NCI-H748 (cell line): ENCODE measurements at regions not wholly inside any gene's neighbourhood (a gene's known extent, or its start where the extent isn't known, plus 50 kb on each side); places are given as distances from the start of the nearest gene placed in this dataset.
"Not testable (repeated sequence)": the region's sequence is repeated elsewhere in the genome, so short reads cannot be mapped to it uniquely, and the experiment has no call there.

Source experiments
- DNase-seq: peaks from one replicate; lab custom pipeline; 2025; ENCODE audit not compliant: unreplicated experiment; lab: John Stamatoyannopoulos, UW

GRCh38 chr10:117601716-117602115 lies 59.2 kb downstream of the EMX2 start:
- DNase-seq = no peak

- DNase-seq = no peak
Observed at GRCh38 chr10:117603081-117603480, 60.5 kb downstream of the EMX2 start.

- no peak for DNase-seq
Observed at GRCh38 chr10:117603726-117604125, 61.2 kb downstream of the EMX2 start.

- DNase-seq = peak; percentile 64
Observed at GRCh38 chr10:117609095-117609795, 66.7 kb downstream of the EMX2 start.

GRCh38 chr10:117609796-117610170 lies 67.2 kb downstream of the EMX2 start:
- no peak for DNase-seq

GRCh38 chr10:117610321-117610720 lies 67.8 kb downstream of the EMX2 start:
- DNase-seq = no peak

GRCh38 chr10:117612113-117612512 lies 69.6 kb downstream of the EMX2 start:
- DNase-seq = no peak

- no peak for DNase-seq
Observed at GRCh38 chr10:117615649-117616048, 73.1 kb downstream of the EMX2 start.

- no peak for DNase-seq
Observed at GRCh38 chr10:117616179-117616578, 73.6 kb downstream of the EMX2 start.

- no peak for DNase-seq
Observed at GRCh38 chr10:117617086-117617485, 74.5 kb downstream of the EMX2 start.

- DNase-seq = no peak
Observed at GRCh38 chr10:117617659-117618058, 75.1 kb downstream of the EMX2 start.

GRCh38 chr10:117619223-117619622 lies 76.7 kb downstream of the EMX2 start:
- DNase-seq = no peak

- no peak for DNase-seq
Observed at GRCh38 chr10:117619707-117620405, 77.3 kb downstream of the EMX2 start.

GRCh38 chr10:117621196-117621595 lies 78.7 kb downstream of the EMX2 start:
- DNase-seq = no peak

- DNase-seq = no peak
Observed at GRCh38 chr10:117621795-117622420, 79.4 kb downstream of the EMX2 start.

GRCh38 chr10:117622471-117623184 lies 80.1 kb downstream of the EMX2 start:
- DNase-seq = no peak

GRCh38 chr10:117626228-117626627 lies 83.7 kb downstream of the EMX2 start:
- DNase-seq = no peak

- DNase-seq = no peak
Observed at GRCh38 chr10:117627561-117627960, 85.0 kb downstream of the EMX2 start.

GRCh38 chr10:117629717-117630116 lies 87.2 kb downstream of the EMX2 start:
- DNase-seq = not testable (repeated sequence)

- DNase-seq = no peak
Observed at GRCh38 chr10:117631276-117632145, 89.0 kb downstream of the EMX2 start.

GRCh38 chr10:117632406-117632805 lies 89.9 kb downstream of the EMX2 start:
- DNase-seq = no peak
